ENCODE measurements at regions not wholly inside any gene's neighbourhood (a gene's known extent, or its start where the extent isn't known, plus 50 kb on each side); places are given as distances from the start of the nearest gene placed in this dataset.

DNA sequence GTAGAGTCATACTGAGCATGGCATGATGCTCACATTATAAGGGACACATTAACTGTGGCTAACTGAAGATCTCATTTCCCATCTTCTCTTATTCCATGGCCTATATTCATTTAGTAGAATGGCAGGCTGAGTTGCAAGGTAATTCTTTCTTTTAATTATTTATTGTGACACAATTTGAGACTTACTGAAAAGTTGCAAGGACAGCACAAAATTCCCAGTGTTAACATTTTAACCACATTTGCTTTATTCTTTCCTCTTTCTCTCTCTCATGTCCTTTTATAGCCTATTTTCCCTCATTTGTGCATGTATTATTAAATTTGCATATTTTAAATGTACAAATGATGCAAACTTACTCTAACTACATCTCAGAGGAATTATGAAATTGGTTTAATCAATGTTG is 366.1 kb upstream of the RPS23 start:
- DNase-seq (ENCODE audit: insufficient read length, low spot score), result no peak
- no peak for TF ChIP-seq CTCF (IDR thresholded peaks at IDR 0.05; ENCODE audit: insufficient read depth, missing control alignments)
- no peak for FAIRE-seq

- no peak for DNase-seq (ENCODE audit: insufficient read length, low spot score)
- no peak for TF ChIP-seq CTCF (IDR thresholded peaks at IDR 0.05; ENCODE audit: insufficient read depth, missing control alignments)
- no peak for FAIRE-seq
These were observed 364.2 kb upstream of the RPS23 start for GRCh38 chr5:82642313-82642712.

DNA sequence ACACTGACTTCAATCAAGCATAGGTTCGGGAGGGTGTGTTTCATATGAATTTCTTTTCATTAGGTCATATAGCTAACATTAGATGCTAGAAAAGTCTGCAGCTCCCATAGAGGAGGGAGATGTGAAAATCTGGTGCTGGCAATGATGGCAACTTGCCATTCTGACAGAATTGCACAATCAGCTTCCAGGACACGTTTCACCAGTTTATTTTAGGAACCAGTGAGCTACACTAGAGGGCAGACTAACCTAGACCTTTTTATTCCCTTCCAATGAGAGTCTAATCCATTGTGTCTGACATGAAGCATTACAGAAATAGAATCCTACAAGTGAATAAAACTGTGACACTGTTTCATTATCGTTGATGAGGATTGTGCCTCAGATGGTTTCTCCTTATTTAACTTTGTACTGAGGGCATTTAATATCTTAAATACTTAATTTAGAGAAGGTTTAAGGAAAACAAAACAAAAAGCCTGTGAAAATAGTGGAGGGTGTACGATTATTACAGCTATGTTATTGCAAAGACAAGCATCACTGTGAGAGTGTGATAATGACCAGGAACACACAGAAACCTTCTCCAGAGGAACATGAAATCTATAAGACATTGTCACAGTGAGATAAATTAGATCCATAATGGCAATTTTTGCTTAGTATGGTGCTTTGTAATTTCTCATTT is 363.3 kb upstream of the RPS23 start:
- peak; percentile 79 for TF ChIP-seq CTCF (IDR thresholded peaks at IDR 0.05; ENCODE audit: insufficient read depth, missing control alignments)
- FAIRE-seq, result peak; percentile 98
- DNase-seq (ENCODE audit: insufficient read length, low spot score), result no peak

- TF ChIP-seq CTCF (IDR thresholded peaks at IDR 0.05; ENCODE audit: insufficient read depth, missing control alignments), result no peak
- FAIRE-seq (no peak), DNase-seq (ENCODE audit: insufficient read length, low spot score) (no peak)
These were observed 362.8 kb upstream of the RPS23 start for GRCh38 chr5:82640916-82641315.

DNA sequence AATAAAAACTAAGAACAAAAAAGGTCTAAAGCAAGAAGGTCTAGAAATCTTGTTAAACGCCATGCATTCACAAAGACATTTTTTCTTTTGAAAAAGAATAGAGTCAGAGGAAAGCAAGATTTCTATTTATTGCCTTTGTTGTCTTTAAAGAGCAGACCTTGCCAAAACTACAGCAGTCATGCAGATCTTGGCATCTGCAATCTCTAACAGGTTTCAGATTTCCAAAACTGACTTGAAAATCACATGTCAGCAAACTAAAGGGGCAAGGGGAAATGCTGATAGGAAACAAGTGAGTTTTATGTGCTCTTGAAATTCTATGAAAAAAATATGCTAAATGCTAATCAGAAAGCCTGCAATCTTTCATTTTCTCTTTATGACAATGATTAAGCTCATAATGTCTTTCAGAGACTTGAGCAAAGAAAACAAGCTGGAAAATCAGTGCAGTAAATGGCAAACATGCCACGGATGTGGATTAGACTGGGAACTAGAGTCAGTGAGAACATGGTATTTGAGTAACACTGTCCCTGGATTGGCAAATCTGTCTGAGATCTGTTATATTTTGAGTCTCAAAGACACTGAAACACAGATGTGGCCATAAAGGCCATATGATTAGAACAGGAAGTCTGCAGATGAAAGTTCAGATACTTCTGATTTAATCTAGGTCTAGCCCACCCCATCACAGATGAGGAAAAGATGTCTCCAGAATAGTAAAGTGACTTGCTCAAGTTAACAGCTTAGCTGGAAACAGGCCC is 361.4 kb upstream of the RPS23 start:
- no peak for TF ChIP-seq CTCF (IDR thresholded peaks at IDR 0.05; ENCODE audit: insufficient read depth, missing control alignments)
- DNase-seq (ENCODE audit: insufficient read length, low spot score), result no peak
- FAIRE-seq, result no peak

- TF ChIP-seq CTCF (IDR thresholded peaks at IDR 0.05; ENCODE audit: insufficient read depth, missing control alignments), result no peak
- no peak for DNase-seq (ENCODE audit: insufficient read length, low spot score)
- FAIRE-seq, result no peak
These were observed 358.4 kb upstream of the RPS23 start for GRCh38 chr5:82636591-82636990.
